Astrocyte (in vitro differentiated cells and primary cell): ENCODE measurements at regions not wholly inside any gene's neighbourhood (a gene's known extent, or its start where the extent isn't known, plus 50 kb on each side); places are given as distances from the start of the nearest gene placed in this dataset.

Source experiments
- EZH2 ChIP-seq: IDR thresholded peaks from 2 replicates; pipeline ENCODE4 v1.6.1; 2012; ENCODE audit warnings: mild to moderate bottlenecking, low read length, inconsistent platforms; ENCODE audit not compliant: insufficient read depth
- TF ChIP-seq, protein P1 (sequence below): IDR thresholded peaks from 2 replicates; pipeline ENCODE4 v1.5.1; 2011; ENCODE audit warnings: low read depth, mild to moderate bottlenecking, inconsistent platforms, low read length, moderate library complexity; ENCODE audit not compliant: insufficient read depth

DNA sequence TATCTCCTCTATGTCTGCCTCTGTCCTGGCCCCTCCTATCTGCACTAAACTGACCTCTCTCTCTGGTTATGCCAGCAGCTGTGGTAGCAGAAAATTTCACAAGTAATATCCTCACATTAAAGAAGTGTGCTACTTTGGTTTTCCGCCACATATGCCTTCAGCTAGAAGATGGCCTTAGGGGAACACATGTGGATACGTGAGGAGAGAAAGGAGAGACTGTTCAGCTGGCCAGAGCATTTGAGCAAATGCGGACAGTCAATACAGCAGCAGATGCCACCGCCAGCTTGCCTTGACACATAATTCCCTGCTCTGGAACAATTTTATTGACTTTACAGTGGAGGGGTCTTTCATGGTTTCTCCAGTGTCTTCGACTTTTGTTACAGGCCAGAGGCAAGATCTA is 434.6 kb downstream of the TAF11L14 start:
- TF ChIP-seq, protein P1, sequence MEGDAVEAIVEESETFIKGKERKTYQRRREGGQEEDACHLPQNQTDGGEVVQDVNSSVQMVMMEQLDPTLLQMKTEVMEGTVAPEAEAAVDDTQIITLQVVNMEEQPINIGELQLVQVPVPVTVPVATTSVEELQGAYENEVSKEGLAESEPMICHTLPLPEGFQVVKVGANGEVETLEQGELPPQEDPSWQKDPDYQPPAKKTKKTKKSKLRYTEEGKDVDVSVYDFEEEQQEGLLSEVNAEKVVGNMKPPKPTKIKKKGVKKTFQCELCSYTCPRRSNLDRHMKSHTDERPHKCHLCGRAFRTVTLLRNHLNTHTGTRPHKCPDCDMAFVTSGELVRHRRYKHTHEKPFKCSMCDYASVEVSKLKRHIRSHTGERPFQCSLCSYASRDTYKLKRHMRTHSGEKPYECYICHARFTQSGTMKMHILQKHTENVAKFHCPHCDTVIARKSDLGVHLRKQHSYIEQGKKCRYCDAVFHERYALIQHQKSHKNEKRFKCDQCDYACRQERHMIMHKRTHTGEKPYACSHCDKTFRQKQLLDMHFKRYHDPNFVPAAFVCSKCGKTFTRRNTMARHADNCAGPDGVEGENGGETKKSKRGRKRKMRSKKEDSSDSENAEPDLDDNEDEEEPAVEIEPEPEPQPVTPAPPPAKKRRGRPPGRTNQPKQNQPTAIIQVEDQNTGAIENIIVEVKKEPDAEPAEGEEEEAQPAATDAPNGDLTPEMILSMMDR, result no peak
- no peak for TF ChIP-seq EZH2
